NCI-H2107 (cell line): ENCODE measurements at regions not wholly inside any gene's neighbourhood (a gene's known extent, or its start where the extent isn't known, plus 50 kb on each side); places are given as distances from the start of the nearest gene placed in this dataset.
"Not testable (repeated sequence)": the region's sequence is repeated elsewhere in the genome, so short reads cannot be mapped to it uniquely, and the experiment has no call there.

Experiments used
- DNase-seq: peaks from one replicate; lab custom pipeline; 2025; lab: John Stamatoyannopoulos, UW

DNA sequence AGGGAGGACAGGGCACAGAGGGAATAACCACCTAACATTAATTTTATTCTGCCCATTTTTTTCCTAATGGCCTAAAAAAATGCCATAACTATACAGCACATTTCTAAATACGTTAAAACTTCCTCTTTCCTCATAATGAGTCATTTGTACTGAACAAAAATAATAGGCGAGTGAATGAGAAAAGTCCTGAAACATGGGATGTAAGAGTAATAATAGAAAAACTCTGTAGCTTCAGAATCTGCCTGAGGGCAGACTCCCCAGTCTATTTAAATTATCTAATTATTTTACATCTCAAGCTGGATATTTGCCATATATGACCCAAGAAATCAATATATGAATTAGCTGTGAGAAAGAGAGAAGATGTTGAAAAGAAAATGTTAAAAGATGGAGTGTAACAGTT is 285.1 kb downstream of the TMX3 start:
- no peak for DNase-seq

DNA sequence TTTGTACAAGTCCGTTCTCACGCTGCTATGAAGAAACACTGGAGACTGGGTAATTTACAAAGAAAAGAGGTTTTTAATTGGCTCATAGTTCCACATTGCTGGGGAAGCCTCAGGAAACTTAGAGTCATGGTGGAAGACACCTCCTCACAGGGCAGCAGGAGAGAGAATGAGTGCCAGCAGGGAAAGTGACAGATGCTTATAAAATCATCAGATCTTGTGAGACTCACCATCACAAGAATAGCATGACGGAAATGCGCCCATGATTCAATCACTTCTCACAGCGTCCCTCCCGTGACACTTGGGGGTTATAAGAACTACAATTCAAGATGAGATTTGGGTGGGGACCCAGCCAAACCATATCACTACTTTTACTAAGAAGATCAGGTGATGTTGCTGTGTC is 285.8 kb downstream of the TMX3 start:
- no peak for DNase-seq

- no peak for DNase-seq
Observed at GRCh38 chr18:68428661-68429060, 286.2 kb downstream of the TMX3 start.

- DNase-seq = no peak
Observed at GRCh38 chr18:68427951-68428401, 286.9 kb downstream of the TMX3 start.

DNA sequence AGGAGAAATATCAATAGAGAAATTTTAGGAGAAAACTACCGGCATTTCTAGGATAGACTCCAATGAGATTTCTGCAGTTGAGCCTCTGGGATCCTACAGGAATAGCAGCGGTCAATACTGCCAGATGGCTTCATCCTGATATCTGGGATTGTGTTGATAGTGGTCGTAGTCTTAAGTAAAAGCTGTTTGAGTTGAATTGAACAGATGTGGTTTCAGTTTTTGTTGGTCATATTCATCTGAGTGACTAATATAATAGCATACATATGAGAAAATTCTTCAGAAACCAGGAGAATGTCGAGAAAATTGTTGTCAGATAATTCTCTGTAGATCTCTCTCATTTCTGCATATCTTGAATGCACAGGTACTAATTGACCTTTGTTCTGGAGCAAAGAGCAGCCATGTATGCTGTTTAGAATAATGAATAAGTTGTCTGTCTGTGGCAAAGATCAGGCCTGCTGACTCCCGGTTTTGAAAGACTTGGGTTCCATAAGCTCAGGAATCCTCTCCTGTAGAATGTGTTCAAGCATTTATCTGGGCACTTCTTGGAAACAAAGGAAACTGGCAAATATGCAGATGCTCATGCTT is 288.1 kb downstream of the TMX3 start:
- DNase-seq = no peak

- no peak for DNase-seq
Observed at GRCh38 chr18:68418881-68419280, 296.0 kb downstream of the TMX3 start.

GRCh38 chr18:68418226-68418868 is 296.6 kb downstream of the TMX3 start:
- DNase-seq = no peak

GRCh38 chr18:68417826-68418225 is 297.1 kb downstream of the TMX3 start:
- DNase-seq = no peak

GRCh38 chr18:68417166-68417799 is 297.6 kb downstream of the TMX3 start:
- DNase-seq = no peak

GRCh38 chr18:68414407-68414806 is 300.5 kb downstream of the TMX3 start:
- DNase-seq = no peak

- DNase-seq = no peak
Observed at GRCh38 chr18:68409576-68409975, 305.3 kb downstream of the TMX3 start.

- DNase-seq = no peak
Observed at GRCh38 chr18:68406761-68407160, 308.1 kb downstream of the TMX3 start.

DNA sequence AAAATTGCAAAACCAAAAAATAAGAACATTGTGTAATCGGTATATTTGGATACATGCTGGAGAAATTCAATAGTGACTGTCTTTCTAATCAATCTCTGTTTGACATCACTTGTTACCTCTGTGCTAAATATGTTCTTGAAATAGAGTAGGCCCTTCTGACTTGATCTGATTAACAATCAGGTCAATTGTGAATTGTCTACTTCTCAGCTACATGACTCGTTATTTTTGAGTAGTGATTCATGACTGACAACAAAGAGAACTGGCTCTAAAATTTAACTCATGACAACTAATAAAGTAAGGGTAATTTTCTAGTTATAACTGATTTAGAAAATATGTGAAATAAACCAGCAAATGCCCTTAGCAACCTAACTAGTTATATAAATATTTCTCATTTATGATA is 312.1 kb downstream of the TMX3 start:
- DNase-seq = no peak

GRCh38 chr18:68400889-68401288 is 314.0 kb downstream of the TMX3 start:
- DNase-seq = no peak

GRCh38 chr18:68399721-68400120 is 315.2 kb downstream of the TMX3 start:
- no peak for DNase-seq

GRCh38 chr18:68397241-68398035 is 317.5 kb downstream of the TMX3 start:
- DNase-seq = no peak

DNA sequence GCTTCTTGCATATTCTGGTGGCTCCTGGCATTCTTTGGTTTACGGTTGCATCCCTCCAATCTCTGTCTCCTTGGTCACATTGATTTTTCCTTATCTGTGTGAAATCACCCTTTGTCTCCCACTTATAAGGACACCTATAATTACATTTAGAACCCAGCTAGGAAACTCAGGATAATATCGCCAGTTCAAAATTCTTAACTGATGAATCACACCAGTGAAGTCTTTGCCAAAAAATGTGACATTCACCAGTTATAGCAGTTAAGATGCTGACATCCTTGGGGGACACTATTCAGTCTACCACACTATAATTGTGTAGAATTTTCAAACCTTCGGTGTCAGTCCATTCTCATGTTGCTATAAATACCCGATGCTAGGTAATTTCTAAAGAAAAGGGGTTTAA is 320.2 kb downstream of the TMX3 start:
- no peak for DNase-seq

DNA sequence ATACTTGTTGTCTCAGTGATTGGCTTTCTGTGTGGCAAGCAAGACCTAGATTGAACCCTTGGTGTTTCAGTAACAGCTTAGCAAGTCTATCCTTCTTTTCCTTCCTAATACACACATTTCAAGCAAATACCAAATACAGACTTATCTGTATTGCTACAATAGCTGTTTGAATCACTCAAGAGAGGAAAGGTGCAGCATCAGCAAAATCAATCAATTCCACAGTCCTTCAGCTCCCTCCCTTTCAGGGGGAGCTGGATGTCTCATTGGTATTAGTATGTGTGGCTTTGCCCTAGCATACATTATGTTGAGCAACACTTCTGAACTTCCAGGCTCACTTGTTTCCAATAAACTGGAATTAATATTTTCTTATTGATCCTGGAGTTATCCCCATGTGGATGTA is 323.1 kb downstream of the TMX3 start:
- no peak for DNase-seq

DNA sequence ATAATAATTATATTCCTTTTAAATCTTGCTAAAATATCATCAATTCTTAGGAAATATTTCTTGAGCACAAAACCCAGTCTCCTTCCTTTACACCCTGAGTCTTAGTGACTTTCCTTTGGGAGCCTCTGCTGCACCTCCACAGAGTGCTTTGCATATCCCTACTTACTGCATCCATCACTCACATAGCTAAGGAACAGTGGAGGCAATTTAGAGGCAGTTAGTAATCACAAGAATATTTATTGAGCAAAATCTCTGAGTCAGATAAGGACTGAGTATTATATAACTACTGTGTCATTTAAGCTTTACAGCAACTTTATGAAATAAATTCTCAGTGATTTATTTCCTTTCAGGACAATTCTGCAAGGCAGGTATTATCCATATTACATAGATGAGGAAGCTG is 327.7 kb downstream of the TMX3 start:
- DNase-seq = no peak

- DNase-seq = not testable (repeated sequence)
Observed at GRCh38 chr18:68383979-68384378, 330.9 kb downstream of the TMX3 start.

DNA sequence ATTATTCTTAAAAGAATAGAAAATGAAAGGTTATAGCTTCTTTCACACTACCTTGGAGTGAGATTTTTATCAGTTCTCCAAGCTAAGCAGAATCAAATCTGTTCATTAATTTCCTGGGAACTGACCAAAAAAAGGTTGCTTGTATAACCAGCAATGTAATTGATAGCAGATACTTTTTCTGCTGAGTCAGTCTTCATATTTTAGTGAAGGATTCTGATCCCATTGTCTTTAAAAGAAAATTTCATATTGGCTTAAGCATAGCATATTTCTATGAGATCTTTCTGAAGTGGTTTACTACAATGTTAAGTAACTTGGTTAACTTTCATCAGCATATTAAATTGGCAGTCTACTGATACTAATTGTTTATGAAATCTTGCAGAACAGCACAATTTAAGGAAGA is 338.0 kb downstream of the TMX3 start:
- no peak for DNase-seq

GRCh38 chr18:68362907-68363306 is 352.0 kb downstream of the TMX3 start:
- DNase-seq = no peak

- DNase-seq = no peak
Observed at GRCh38 chr18:68355637-68356036, 359.3 kb downstream of the TMX3 start.
